IMR-90 (cell line): ENCODE measurements at regions not wholly inside any gene's neighbourhood (a gene's known extent, or its start where the extent isn't known, plus 50 kb on each side); places are given as distances from the start of the nearest gene placed in this dataset.

ENCODE experiments used
- ATAC-seq: fragments of 200-7000 bp; cut with Tn5 transposase; 2 replicates; pipeline ENCODE4 v1.9.1; 2020; ENCODE audit warnings: low read depth, mild to moderate bottlenecking, moderate library complexity
- BruUV-seq: library from RNA; stranded (reverse); fragments of 400-500 nt; replicated peaks from 2 replicates; lab custom pipeline; 2021; lab: Mats Ljungman, UMichigan
- CTCF ChIA-PET: fragments of 300-600 bp; formaldehyde crosslinking; extraction: SDS; loops from one replicate; lab custom pipeline; 2021; ENCODE audit warnings: antibody characterized with exemption; lab: Yijun Ruan, JAX
- POLR2A ChIA-PET: fragments of 300-600 bp; sonication (Branson Sonifier 250); formaldehyde crosslinking; loops from one replicate; lab custom pipeline; 2022; ENCODE audit warnings: antibody characterized with exemption; ENCODE audit not compliant: unreplicated experiment; lab: Charles Lee
- DNase-seq: peaks from one replicate; pipeline ENCODE4 v3.0.0; 2013
- H2AFZ ChIP-seq: replicated peaks from 2 replicates; pipeline ENCODE3; 2013; ENCODE audit warnings: low read length, mild to moderate bottlenecking; ENCODE audit not compliant: poor library complexity
- H2AK5ac ChIP-seq: 2 replicates; pipeline ENCODE4 v1.6.1; 2013; ENCODE audit warnings: low read depth, low read length, inconsistent platforms
- H2AK9ac ChIP-seq: replicated peaks from 2 replicates; pipeline ENCODE3; 2013; ENCODE audit warnings: mild to moderate bottlenecking, low read depth, low read length, moderate library complexity; ENCODE audit not compliant: poor library complexity
- H2BK120ac ChIP-seq: 2 replicates; pipeline ENCODE4 v1.6.1; 2013; ENCODE audit warnings: low read depth, low read length, inconsistent platforms
- H2BK15ac ChIP-seq: 3 replicates; pipeline ENCODE4 v1.6.1; 2013; ENCODE audit warnings: low read depth, low read length, inconsistent platforms
- H2BK20ac ChIP-seq: 2 replicates; pipeline ENCODE4 v1.6.1; 2013; ENCODE audit warnings: low read depth, mild to moderate bottlenecking, inconsistent platforms, low read length, moderate library complexity
- H2BK5ac ChIP-seq: 2 replicates; pipeline ENCODE4 v1.6.1; 2013; ENCODE audit warnings: mild to moderate bottlenecking, low read depth, low read length, inconsistent platforms; ENCODE audit not compliant: poor library complexity, severe bottlenecking
- H3K14ac ChIP-seq: replicated peaks from 2 replicates; pipeline ENCODE4 v1.6.1; 2013; ENCODE audit warnings: low read depth, low read length, inconsistent platforms
- H3K18ac ChIP-seq: 2 replicates; pipeline ENCODE4 v1.6.1; 2013; ENCODE audit warnings: low read depth, low read length, control low read depth
- H3K23ac ChIP-seq: 2 replicates; pipeline ENCODE4 v1.6.1; 2013; ENCODE audit warnings: low read depth, low read length, inconsistent platforms
- H3K27ac ChIP-seq: 2 replicates; pipeline ENCODE4 v1.5.1; 2013; ENCODE audit warnings: mild to moderate bottlenecking, control low read depth, low read length; ENCODE audit not compliant: insufficient read depth
- H3K27me3 ChIP-seq: 2 replicates; pipeline ENCODE4 v1.6.1; 2013; ENCODE audit warnings: low read length; ENCODE audit not compliant: control insufficient read depth, insufficient read depth
- H3K36me3 ChIP-seq: 2 replicates; pipeline ENCODE4 v1.6.1; 2013; ENCODE audit warnings: low read length, mixed read lengths; ENCODE audit not compliant: control insufficient read depth, insufficient read depth
- H3K4ac ChIP-seq: 2 replicates; pipeline ENCODE4 v1.6.1; 2013; ENCODE audit warnings: low read depth, low read length, inconsistent platforms
- H3K4me1 ChIP-seq: 2 replicates; pipeline ENCODE4 v1.6.1; 2013; ENCODE audit warnings: low read length, mixed read lengths; ENCODE audit not compliant: control insufficient read depth, insufficient read depth
- H3K4me2 ChIP-seq: 2 replicates; pipeline ENCODE4 v1.6.1; 2013; ENCODE audit warnings: low read depth, mild to moderate bottlenecking, control low read depth, low read length, moderate library complexity
- H3K4me3 ChIP-seq: 2 replicates; pipeline ENCODE4 v1.5.1; 2013; ENCODE audit warnings: low read depth, mild to moderate bottlenecking, control low read depth, low read length, moderate library complexity; ENCODE audit not compliant: insufficient read depth
- H3K56ac ChIP-seq: 2 replicates; pipeline ENCODE4 v1.6.1; 2013; ENCODE audit warnings: low read length, inconsistent platforms; ENCODE audit not compliant: insufficient read depth; ENCODE audit errors: extremely low read depth
- H3K79me1 ChIP-seq, 2 experiments: 2 replicates each; pipeline ENCODE4 v1.6.1; 2013; ENCODE audit warnings: low read length in 2 of 2, inconsistent platforms in 1 of 2, low read depth in 1 of 2
- H3K9ac ChIP-seq: 2 replicates; pipeline ENCODE4 v1.6.1; 2013; ENCODE audit warnings: low read depth, low read length, control low read depth
- H3K9me1 ChIP-seq: 2 replicates; pipeline ENCODE4 v1.6.1; 2013; ENCODE audit warnings: low read length, inconsistent platforms; ENCODE audit not compliant: insufficient read depth
- H3K9me3 ChIP-seq: 2 replicates; pipeline ENCODE4 v1.6.1; 2013; ENCODE audit warnings: low read length; ENCODE audit not compliant: control insufficient read depth, insufficient read depth
- H4K20me1 ChIP-seq: 2 replicates; pipeline ENCODE4 v1.6.1; 2013; ENCODE audit warnings: low read length, inconsistent platforms; ENCODE audit not compliant: insufficient read depth
- H4K5ac ChIP-seq: 2 replicates; pipeline ENCODE4 v1.6.1; 2013; ENCODE audit warnings: mild to moderate bottlenecking, low read depth, low read length, control low read depth
- H4K8ac ChIP-seq, 2 experiments: 2 replicates each; pipeline ENCODE4 v1.6.1; 2013; ENCODE audit warnings: low read depth in 2 of 2, low read length in 2 of 2, control low read depth in 1 of 2, inconsistent platforms in 1 of 2
- H4K91ac ChIP-seq: 2 replicates; pipeline ENCODE4 v1.6.1; 2013; ENCODE audit warnings: low read depth, low read length, inconsistent platforms; ENCODE audit not compliant: insufficient read depth
- CHD1 ChIP-seq: IDR thresholded peaks from 2 replicates; pipeline ENCODE4 v1.6.1; 2012; ENCODE audit warnings: low read depth, low read length, improper control_type of control experiment
- NFE2L2 ChIP-seq: fragments of 150-350 bp; IDR thresholded peaks from 2 replicates; pipeline ENCODE4 v1.6.1; 2016; ENCODE audit warnings: low read depth, mild to moderate bottlenecking, low read length
- POLR2A ChIP-seq: IDR thresholded peaks from 2 replicates; pipeline ENCODE4 v1.6.1; 2012; ENCODE audit warnings: mild to moderate bottlenecking, low read depth, low read length
- RAD21 ChIP-seq: IDR thresholded peaks from 2 replicates; pipeline ENCODE4 v1.6.1; 2012; ENCODE audit warnings: low read length, improper control_type of control experiment
- dilution Hi-C: fragments of 300-500 bp; cut with HindIII; formaldehyde crosslinking; loops from one replicate; pipeline ENCODE4 v1.14.3; 2018; ENCODE audit warnings: low sequenced_read_pairs; ENCODE audit not compliant: unreplicated experiment
- in situ Hi-C: fragments of 300-500 bp; cut with MboI; formaldehyde crosslinking; loops from 3 replicates; pipeline ENCODE4 v1.14.3; 2019; ENCODE audit warnings: low sequenced_read_pairs, inconsistent platforms, mixed read lengths
- intact Hi-C: fragments of 100-400 bp; cut with micrococcal nuclease; formaldehyde crosslinking; loops from 2 replicates; pipeline ENCODE4 v1.10.0; 2022

DNA sequence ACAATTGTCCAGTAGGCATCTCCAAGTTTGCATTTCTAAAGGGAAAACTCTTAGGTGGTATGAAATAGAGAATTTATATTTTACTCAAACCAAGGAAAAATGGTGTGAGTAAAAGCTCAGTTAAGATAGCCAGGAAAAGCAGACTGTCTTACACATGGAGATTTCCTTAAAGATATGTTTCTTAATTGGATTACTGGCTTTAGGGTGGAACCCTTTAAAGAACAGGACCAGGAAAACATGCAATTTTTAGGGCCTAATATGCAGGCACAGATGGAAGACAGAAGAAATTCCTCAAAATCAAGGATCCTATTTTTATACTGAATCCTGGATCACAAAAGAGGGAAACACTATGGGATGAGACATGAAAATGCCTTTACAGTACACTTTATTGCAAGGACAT, 100.3 kb upstream of the PCDH17 start:
- Histone ChIP-seq H3K9me3 (peaks cover 2% of the 10 kb centered on the region; the same call in 1 of the 2 replicates), H2BK20ac (no peak overlapping the region), H3K56ac (no peak overlapping the region), H2AFZ (no peak overlapping the region), H4K91ac (no peak overlapping the region), H3K36me3 (no peaks in the 10 kb centered on the region), H2BK120ac (no peak overlapping the region), H2BK5ac (no peak overlapping the region), H3K4me2 (no peak overlapping the region), H3K4ac (no peak overlapping the region), H3K79me1 (no peaks in the 10 kb centered on the region), H3K23ac (no peak overlapping the region), H2BK15ac (no peak overlapping the region), H2AK9ac (no peak overlapping the region), H4K20me1 (no peaks in the 10 kb centered on the region), H3K9ac (no peak overlapping the region), H4K5ac (no peak overlapping the region), H3K4me3 (no peak overlapping the region), H3K27ac (no peak overlapping the region), H3K18ac (no peak overlapping the region), H3K9me1 (no peaks in the 10 kb centered on the region), H3K27me3 (no peaks in the 10 kb centered on the region), H4K8ac (no peak overlapping the region), H3K4me1 (no peaks in the 10 kb centered on the region), H2AK5ac (no peak overlapping the region), H3K14ac (no peak overlapping the region)
- in situ Hi-C loops, result no loop called here
- TF ChIP-seq CHD1 (no peak), RAD21 (no peak), POLR2A (no peak), NFE2L2 (no peak)
- DNase-seq (no peak), ATAC-seq (no peak)
- no TSS peak for BruUV-seq
- intact Hi-C loops, result no loop called here
- POLR2A ChIA-PET, result no interaction called here
- CTCF ChIA-PET, result no interaction called here
- dilution Hi-C loops, result no loop called here
